Stimulated activated naive B cell treated with anti-CD40 and anti-IgM and Interleukin-4, amounts not matched to agents 10 μg/mL and 1 μg/mL and 100 μg/mL, for 72 hours (primary cell): ENCODE measurements at regions not wholly inside any gene's neighbourhood (a gene's known extent, or its start where the extent isn't known, plus 50 kb on each side); places are given as distances from the start of the nearest gene placed in this dataset.
"Not testable (repeated sequence)": the region's sequence is repeated elsewhere in the genome, so short reads cannot be mapped to it uniquely, and the experiment has no call there.

Experiments
- ATAC-seq, 2 donors: fragments of 150-1000 bp; cut with Tn5 transposase; replicated peaks; 2 replicates each; pipeline ENCODE4 v1.10.0; 2021; ENCODE audit warnings: moderate library complexity in 1 of 2
- DNase-seq: peaks from one replicate; pipeline ENCODE4 v3.0.0; 2021
- H3K27ac Mint-ChIP-seq: one replicate; pipeline ENCODE4 v1.8.0; 2022; ENCODE audit warnings: mild to moderate bottlenecking, mixed read lengths
- H3K27me3 Mint-ChIP-seq, 2 donors: one replicate each; pipeline ENCODE4 v1.8.0; 2022; ENCODE audit warnings: mixed read lengths in 2 of 2
- H3K36me3 Mint-ChIP-seq, 2 donors: one replicate each; pipeline ENCODE4 v1.8.0; 2022; ENCODE audit warnings: mixed read lengths in 2 of 2, mild to moderate bottlenecking in 1 of 2
- H3K4me1 Mint-ChIP-seq, 2 donors: one replicate each; pipeline ENCODE4 v1.8.0; 2022; ENCODE audit warnings: mixed read lengths in 2 of 2, mild to moderate bottlenecking in 1 of 2
- H3K4me3 Mint-ChIP-seq, 2 donors: one replicate each; pipeline ENCODE4 v1.8.0; 2022; ENCODE audit warnings: mild to moderate bottlenecking in 2 of 2, mixed read lengths in 2 of 2, moderate library complexity in 1 of 2
- H3K9me3 Mint-ChIP-seq, 2 donors: one replicate each; pipeline ENCODE4 v1.8.0; 2022; ENCODE audit warnings: mixed read lengths in 2 of 2, mild to moderate bottlenecking in 1 of 2

DNA sequence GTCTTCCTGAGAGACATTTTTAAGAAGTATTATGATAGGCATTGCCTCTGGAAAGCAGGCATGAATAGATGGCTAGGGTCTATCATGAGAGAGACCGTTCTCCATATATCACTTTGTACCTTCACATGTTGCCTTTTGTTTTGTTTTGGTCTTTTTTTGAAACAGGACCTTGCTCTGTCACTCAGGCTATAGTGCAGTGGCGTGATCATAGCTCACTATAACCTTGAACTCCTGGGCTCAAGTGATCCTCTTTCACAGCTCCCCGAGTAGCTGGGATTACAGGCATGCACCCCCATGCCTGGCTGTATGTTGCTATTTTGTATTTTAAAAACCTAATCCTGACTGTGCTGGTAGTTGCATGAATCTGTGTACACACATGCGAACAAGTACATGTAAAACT lies 869.6 kb upstream of the DEFB115 start:
- H3K4me3 Mint-ChIP-seq, DNase-seq, H3K27ac Mint-ChIP-seq, H3K9me3 Mint-ChIP-seq, ATAC-seq, H3K27me3 Mint-ChIP-seq: not testable (repeated sequence)
- Mint-ChIP-seq H3K36me3 (peaks cover 17 to 19% of the 10 kb centered on the region in 2 donors), H3K4me1 (peaks cover 2 to 16% of the 10 kb centered on the region in 2 donors)

DNA sequence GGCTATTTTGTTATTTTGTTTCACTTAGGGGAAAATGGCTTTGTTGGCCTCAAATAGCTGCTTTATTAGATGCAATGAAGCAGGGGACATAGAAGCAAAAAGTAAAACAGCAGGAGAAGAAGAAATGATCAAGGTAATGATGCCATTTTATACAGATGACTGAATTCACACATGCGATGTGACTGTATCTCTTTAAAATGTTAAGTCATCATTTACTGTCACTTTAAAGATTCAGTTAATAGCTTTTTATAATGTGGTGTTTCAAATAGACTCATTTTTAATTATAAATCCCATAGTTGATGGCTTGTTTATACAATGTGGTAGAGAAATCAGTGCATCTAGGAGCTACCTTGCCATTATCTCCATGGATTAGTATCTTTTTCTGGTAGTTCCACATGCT lies 863.9 kb upstream of the DEFB115 start:
- H3K4me3 Mint-ChIP-seq, DNase-seq, H3K4me1 Mint-ChIP-seq, ATAC-seq, H3K27me3 Mint-ChIP-seq, H3K27ac Mint-ChIP-seq, H3K9me3 Mint-ChIP-seq: not testable (repeated sequence)
- peaks cover 13 to 24% of the 10 kb centered on the region in 2 donors for H3K36me3 Mint-ChIP-seq

DNA sequence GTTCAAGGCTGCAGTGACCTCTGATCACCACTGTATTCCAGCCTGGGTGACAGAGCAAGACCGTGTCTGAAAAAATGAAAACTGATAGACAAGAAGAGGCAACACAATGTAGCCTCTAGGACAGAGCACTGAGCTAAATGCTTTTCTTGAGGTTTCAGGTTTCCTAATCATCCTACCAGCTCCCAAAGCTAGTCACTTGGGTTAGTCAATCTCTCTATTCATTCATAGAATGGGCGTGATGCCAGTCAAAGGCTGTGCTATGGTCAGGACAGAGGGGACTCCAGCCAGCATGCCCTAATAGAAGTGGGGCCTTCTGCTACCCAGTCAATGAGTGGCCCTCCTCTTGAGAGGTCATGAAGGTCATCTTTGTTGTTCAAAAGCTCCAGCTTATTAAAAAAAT lies 860.4 kb upstream of the DEFB115 start:
- not testable (repeated sequence) for H3K4me1 Mint-ChIP-seq, H3K4me3 Mint-ChIP-seq, ATAC-seq, H3K27me3 Mint-ChIP-seq, H3K9me3 Mint-ChIP-seq, H3K27ac Mint-ChIP-seq, DNase-seq
- H3K36me3 Mint-ChIP-seq, result peaks cover 33 to 49% of the 10 kb centered on the region in 2 donors

DNA sequence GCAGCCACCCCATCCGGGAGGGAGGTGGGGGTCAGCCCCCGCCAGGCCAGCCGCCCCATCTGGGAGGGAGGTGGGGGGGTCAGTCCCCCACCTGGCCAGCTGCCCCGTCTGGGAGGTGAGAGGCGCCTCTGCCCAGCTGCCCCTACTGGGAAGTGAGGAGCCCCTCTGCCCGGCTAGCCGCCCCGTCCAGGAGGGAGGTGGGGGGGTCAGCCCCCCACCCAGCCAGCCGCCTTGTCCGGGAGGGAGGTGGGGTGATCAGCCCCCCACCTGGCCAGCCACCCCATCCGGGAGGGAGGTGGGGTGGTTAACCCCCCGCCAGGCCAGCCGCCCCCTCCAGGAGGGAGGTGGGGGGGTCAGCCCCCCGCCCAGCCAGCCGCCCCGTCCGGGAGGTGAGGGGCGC lies 852.4 kb upstream of the DEFB115 start:
- not testable (repeated sequence) for H3K4me3 Mint-ChIP-seq, DNase-seq, H3K4me1 Mint-ChIP-seq, H3K27ac Mint-ChIP-seq, H3K27me3 Mint-ChIP-seq, ATAC-seq
- Mint-ChIP-seq H3K36me3 (peaks cover 40 to 52% of the 10 kb centered on the region in 2 donors), H3K9me3 (peaks cover 9 to 16% of the 10 kb centered on the region in 2 donors)

DNA sequence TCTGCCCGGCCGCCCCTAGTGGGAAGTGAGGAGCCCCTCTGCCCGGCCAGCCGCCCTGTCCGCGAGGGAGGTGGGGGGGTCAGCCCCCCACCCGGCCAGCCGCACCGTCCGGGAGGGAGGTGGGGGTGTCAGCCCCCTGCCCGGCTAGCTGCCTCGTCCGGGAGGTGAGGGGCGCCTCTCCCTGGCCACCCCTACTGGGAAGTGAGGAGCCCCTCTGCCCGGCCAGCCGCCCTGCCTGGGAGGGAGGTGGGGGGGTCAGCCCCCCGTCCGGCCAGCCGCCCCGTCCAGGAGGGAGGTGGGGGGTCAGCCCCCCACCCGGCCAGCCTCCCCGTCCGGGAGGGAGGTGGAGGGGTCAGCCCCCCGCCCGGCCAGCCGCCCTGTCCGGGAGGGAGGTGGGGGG lies 851.9 kb upstream of the DEFB115 start:
- not testable (repeated sequence) for DNase-seq, H3K4me3 Mint-ChIP-seq, H3K27me3 Mint-ChIP-seq, H3K4me1 Mint-ChIP-seq, ATAC-seq, H3K27ac Mint-ChIP-seq
- Mint-ChIP-seq H3K36me3 (peaks cover 35 to 47% of the 10 kb centered on the region in 2 donors), H3K9me3 (peaks cover 13 to 18% of the 10 kb centered on the region in 2 donors)

DNA sequence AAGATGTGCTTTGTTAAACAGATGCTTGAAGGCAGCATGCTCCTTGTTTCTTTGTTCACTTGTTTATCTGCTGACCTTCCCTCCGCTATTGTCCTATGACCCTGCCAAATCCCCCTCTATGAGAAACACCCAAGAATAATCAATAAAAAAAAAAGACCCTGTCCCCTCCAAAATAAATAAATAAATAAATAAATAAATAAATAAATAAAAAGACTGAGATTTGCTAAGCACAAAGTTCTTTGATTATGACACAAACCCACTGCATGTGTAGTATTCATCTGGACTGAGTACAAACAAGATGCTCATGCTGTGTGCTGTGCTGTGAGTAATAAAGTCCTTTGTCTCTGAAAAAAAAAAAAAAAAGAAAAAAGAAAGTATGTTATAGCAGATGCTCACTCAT lies 851.1 kb upstream of the DEFB115 start:
- ATAC-seq, H3K4me3 Mint-ChIP-seq, H3K27ac Mint-ChIP-seq, H3K27me3 Mint-ChIP-seq, DNase-seq, H3K4me1 Mint-ChIP-seq: not testable (repeated sequence)
- H3K36me3 Mint-ChIP-seq, result peaks cover 27 to 39% of the 10 kb centered on the region in 2 donors
- H3K9me3 Mint-ChIP-seq, result peaks cover 17 to 18% of the 10 kb centered on the region in 2 donors

DNA sequence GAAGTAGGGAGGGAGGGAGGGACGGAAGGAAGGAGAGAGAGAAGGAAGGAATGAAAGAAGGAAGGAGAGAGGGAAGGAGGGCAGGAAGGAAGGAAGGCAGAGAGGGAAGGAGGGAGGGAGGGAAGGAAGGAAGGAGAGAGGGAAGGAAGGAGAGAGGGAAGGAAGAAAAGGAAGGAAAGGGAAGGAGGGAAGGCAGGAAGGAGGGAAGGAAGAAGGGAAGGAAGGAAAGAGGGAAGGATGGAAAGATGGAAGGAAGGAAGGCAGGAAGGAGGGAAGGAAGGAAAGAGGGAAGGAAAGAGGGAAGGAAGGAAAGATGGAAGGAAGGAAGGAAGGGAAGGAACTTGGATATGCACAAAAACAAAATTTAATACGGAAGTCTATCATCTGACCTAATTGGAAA lies 844.5 kb upstream of the DEFB115 start:
- Mint-ChIP-seq H3K9me3 (peaks cover 23 to 24% of the 10 kb centered on the region in 2 donors), H3K36me3 (peaks cover 2 to 3% of the 10 kb centered on the region in 2 donors)

DNA sequence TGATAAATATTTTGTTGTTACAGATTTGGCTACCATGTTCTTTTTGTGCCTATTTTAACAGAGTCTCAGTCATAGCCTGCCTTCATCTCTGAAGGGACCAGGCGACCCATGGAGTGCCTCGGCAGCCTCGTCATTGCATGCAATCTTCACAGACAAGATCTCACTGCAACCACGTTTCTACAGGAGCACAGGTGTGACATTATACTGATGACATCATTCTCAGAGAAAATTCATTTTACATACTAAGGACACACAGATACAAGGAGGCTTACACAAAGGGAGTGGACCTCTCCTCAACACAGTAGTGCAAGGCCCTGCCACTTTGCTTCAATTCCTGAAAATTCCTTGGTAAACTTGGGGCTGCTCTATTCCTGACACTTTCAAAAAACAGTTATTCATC lies 840.1 kb upstream of the DEFB115 start:
- not testable (repeated sequence) for ATAC-seq, DNase-seq, H3K36me3 Mint-ChIP-seq, H3K27me3 Mint-ChIP-seq, H3K4me3 Mint-ChIP-seq, H3K27ac Mint-ChIP-seq, H3K4me1 Mint-ChIP-seq
- H3K9me3 Mint-ChIP-seq, result peaks cover 8 to 12% of the 10 kb centered on the region in 2 donors

More for the DNA sequence above, 844.5 kb upstream of the DEFB115 start:
- no peaks in the 10 kb centered on the region for H3K27me3 Mint-ChIP-seq
- no peak for DNase-seq
- no peak overlapping the region for H3K27ac Mint-ChIP-seq
- no peak for ATAC-seq
- H3K4me3 Mint-ChIP-seq, result no peak overlapping the region
- H3K4me1 Mint-ChIP-seq, result no peaks in the 10 kb centered on the region

DNA sequence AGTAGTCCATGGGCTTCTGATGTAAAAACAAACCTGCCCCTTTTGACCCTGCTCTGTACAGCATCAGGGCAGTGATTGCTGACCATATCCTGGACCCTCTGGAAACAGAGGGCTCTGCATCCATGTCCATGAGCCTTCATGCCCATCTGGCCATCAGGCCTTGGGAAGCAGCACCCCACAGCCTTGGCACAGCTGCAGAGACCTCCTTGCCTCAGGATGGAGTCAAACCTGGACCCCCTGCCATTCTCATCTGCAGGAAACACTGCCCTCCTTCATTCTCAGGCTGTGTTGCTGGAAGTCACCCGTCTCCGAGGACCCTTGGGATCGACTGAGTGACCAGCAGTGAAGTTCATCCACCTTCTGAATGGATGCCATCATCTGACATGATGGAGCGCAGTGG lies 839.1 kb upstream of the DEFB115 start:
- DNase-seq, H3K27ac Mint-ChIP-seq, H3K4me3 Mint-ChIP-seq: not testable (repeated sequence)

DNA sequence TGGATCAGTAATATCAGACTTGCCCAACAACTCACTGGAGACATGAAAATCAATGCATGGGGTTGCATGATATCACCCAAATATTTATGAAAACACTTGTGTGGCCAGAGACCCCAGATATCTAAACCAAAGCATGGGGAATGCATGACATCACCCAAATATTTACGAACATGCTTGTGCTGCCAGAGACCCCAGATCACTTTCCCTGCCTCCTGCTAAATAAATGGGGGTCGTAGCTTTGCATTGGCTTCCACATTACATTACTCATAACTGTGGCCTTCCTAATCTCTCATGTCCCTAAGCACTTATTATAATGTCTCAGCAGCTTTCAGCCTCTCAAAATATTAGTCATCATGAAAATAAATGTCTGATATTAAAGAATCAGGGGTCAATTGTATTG lies 838.0 kb upstream of the DEFB115 start:
- Mint-ChIP-seq H3K27ac (no peak overlapping the region), H3K9me3 (peaks cover 6 to 8% of the 10 kb centered on the region in 2 donors), H3K4me3 (no peak overlapping the region), H3K36me3 (peaks cover 0 to 2% of the 10 kb centered on the region in 2 donors), H3K27me3 (no peaks in the 10 kb centered on the region), H3K4me1 (no peaks in the 10 kb centered on the region)
- ATAC-seq (no peak), DNase-seq (no peak)

More for the DNA sequence above, 839.1 kb upstream of the DEFB115 start:
- H3K27me3 Mint-ChIP-seq, H3K4me1 Mint-ChIP-seq, H3K36me3 Mint-ChIP-seq, ATAC-seq, H3K9me3 Mint-ChIP-seq: not testable (repeated sequence)

DNA sequence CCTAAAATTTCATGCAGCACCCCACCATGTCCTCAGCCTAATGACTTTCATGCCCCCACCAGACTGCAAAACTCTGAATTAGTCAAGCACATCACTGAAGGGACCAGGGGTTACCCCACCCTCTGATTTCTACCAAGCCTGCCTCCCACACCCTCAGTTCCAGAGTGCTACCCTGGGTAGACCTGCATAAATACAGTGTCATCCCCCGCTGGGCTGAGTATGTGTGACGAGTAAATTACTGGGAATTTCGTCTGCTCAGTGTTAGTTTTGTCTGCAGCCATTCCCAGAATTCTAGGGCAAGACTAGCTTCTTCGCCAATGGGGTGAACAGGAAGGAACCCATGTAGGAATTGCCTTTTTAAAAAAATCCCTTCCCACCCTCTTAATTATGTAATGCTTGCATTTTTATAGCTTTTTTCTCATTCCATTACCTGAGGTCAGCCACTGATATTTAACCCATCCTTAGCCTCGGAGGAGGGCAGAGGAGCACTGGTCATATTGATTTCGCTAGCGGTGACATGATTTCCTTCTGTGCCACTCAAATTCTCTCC lies 837.5 kb upstream of the DEFB115 start:
- not testable (repeated sequence) for H3K9me3 Mint-ChIP-seq, H3K4me3 Mint-ChIP-seq, ATAC-seq, H3K36me3 Mint-ChIP-seq, H3K4me1 Mint-ChIP-seq, H3K27me3 Mint-ChIP-seq, DNase-seq, H3K27ac Mint-ChIP-seq
